ENCODE measurements at regions not wholly inside any gene's neighbourhood (a gene's known extent, or its start where the extent isn't known, plus 50 kb on each side); places are given as distances from the start of the nearest gene placed in this dataset.
A peak's percentile ranks its signal among the peaks of the same experiment; 100 is the strongest.

- no peak for DNase-seq (ENCODE audit: low read depth)
These were observed 1361.3 kb upstream of the CELF2 start for GRCh38 chr10:9656386-9656785.

DNA sequence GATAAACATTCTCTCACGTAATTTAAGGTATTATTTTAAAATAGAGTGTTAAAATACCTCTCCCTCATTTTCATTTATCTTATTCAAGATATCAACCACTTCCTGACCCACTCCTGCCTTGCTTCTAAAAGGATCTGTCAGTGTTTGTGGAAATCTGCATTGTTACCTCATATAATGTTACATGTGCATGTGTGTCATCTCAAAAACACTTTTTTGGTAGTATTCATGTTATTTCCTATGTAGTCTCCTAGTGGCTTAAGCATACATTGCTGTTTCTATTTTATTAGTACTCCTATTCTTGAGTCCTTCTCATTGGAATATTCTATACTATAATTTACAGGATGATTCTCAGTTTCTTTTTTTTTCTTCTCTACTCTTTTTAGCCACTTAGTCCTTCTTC lies 1360.7 kb upstream of the CELF2 start:
- no peak for DNase-seq (ENCODE audit: low read depth)

GRCh38 chr10:9657530-9657929 lies 1360.1 kb upstream of the CELF2 start:
- DNase-seq (ENCODE audit: low read depth) = no peak

DNA sequence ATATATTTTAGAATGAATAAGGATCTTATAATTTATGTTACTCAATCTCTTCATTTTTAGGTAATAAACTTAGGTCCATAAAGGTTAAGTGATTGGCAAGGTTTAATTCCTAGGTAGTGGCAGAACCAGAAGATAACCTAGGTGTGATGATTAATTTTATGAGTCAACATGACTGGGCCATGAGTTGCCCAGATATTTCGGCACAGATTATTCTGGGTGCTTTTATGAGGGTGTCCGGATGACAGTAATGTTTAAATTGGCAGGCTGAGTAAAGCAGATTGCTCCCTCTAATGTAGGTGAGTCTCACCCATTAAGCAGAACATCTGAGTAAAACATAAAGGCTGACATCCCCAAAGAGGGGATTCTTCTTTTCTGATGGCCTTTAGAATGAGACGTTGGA lies 1349.3 kb upstream of the CELF2 start:
- no peak for DNase-seq (ENCODE audit: low read depth)

DNA sequence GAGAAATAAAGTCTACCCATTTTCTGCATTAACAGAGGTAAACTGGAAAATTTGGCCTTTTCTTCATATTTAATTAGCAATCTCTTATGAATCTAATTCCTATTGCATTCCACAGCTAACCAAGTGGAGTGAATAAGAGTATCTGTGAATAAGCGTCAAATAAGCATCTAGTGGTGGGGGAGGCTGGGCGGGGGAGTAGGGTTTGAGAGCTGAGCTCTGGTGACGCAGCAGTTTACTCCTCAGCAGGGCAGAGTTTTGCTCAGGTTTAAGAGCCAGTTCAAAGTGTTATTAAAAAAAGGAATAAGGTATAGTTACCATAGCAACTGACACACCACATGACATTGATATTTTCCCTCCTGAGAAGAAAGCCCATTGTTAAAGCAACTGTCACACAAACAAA lies 1346.8 kb upstream of the CELF2 start:
- DNase-seq (ENCODE audit: low read depth) = no peak

GRCh38 chr10:9681655-9682054 lies 1336.0 kb upstream of the CELF2 start:
- no peak for DNase-seq (ENCODE audit: low read depth)

DNA sequence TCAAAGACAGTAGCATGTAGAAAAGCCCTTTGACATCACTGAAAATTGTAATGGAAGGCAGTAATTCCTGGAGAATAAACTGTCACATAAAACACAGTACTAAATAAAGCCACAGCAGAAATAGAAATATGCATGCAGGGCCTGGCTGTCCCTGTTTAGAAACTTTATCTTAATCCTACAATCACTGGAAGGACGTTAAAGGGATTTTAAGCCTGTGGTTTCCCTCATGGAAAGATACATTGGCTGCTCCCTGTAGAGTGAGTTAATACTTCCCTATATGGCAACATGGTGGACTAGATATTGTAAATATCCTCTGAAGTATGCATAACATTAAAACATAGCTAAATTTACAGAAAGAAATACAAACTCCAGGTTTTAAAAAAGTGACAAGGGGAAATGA lies 1334.9 kb upstream of the CELF2 start:
- DNase-seq (ENCODE audit: low read depth) = no peak

- no peak for DNase-seq (ENCODE audit: low read depth)
These were observed 1333.5 kb upstream of the CELF2 start for GRCh38 chr10:9684186-9684585.

- no peak for DNase-seq (ENCODE audit: low read depth)
These were observed 1332.1 kb upstream of the CELF2 start for GRCh38 chr10:9685596-9685995.

GRCh38 chr10:9688711-9689110 lies 1329.0 kb upstream of the CELF2 start:
- no peak for DNase-seq (ENCODE audit: low read depth)

DNA sequence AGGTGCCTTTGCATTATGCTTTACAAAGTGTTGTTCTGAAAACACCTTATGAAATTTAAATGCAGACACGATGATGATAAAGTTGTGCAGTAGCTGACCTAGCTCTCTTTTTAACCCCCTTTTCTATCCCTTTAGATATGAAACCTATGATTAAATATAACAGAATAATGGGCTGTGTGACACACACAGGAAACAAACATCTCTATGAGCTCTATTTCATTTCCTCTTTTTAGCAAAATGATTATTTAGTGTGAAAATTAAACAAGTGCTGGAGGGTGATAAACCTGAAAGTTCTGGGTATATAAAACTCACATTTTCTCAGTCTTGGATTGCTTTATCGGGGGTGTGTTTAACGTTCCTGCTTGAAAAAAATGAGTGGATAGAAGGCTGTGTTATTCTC lies 1310.5 kb upstream of the CELF2 start:
- DNase-seq (ENCODE audit: low read depth) = no peak

GRCh38 chr10:9709849-9710248 lies 1307.8 kb upstream of the CELF2 start:
- DNase-seq (ENCODE audit: low read depth) = peak; percentile 20

- no peak for DNase-seq (ENCODE audit: low read depth)
These were observed 1305.3 kb upstream of the CELF2 start for GRCh38 chr10:9712393-9712792.

- no peak for DNase-seq (ENCODE audit: low read depth)
These were observed 1298.4 kb upstream of the CELF2 start for GRCh38 chr10:9719246-9719645.

DNA sequence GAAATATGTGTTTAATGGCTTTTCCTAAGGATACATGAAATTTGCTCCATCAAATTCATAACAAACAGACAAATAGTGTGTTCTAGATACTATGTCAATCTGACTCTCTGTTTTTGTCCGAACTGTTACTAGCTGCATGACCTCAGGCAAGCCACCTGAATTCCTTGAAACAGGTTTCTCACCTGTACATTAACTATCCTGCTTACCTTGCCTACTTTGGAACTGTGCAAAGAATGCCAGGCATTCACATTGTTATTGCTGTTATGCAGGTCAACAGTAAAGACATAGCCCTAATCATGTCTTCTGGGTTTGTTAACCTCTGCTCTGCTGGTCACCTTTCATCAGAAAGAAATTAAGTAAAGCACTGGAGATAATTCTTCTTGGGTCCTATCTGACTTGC lies 1283.9 kb upstream of the CELF2 start:
- DNase-seq (ENCODE audit: low read depth) = no peak

GRCh38 chr10:9734218-9734617 lies 1283.5 kb upstream of the CELF2 start:
- no peak for DNase-seq (ENCODE audit: low read depth)

DNA sequence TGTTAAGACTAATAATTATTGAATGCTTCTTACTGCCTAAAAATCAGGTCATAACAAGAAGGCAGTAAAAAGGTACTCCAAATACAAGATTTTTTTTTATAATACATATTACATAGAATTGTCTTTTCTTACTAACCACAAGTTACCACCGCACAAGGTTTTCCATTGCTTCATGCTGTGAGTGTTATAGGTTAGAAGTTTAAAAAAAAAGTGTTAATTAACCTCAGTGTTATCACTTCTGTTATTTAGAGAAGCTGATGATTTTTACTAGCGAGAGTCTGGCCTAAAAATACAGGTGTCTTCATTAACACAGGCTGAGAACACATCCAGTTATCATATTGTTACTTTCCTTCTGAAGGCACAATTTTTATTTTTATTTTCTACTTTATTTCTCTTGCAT lies 1281.9 kb upstream of the CELF2 start:
- no peak for DNase-seq (ENCODE audit: low read depth)

DNA sequence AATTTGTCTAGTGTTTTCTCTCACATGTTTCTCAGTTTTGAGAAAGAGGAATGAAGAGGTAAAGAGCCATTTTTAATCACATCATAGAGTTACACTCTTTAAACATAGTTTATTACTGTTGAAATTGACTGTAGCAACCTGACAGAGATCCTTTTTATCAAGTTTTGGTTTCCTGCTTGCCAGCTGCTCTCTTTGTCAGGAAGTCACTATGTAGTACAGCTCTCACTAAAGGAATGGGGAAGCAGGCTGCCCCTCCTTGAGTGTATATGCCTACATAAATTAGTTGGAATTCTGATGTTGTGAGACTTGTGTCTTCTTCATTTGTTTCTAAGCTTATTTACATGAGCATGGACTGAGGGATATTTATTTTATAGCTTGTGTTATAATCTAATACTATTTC lies 1274.0 kb upstream of the CELF2 start:
- DNase-seq (ENCODE audit: low read depth) = no peak

DNA sequence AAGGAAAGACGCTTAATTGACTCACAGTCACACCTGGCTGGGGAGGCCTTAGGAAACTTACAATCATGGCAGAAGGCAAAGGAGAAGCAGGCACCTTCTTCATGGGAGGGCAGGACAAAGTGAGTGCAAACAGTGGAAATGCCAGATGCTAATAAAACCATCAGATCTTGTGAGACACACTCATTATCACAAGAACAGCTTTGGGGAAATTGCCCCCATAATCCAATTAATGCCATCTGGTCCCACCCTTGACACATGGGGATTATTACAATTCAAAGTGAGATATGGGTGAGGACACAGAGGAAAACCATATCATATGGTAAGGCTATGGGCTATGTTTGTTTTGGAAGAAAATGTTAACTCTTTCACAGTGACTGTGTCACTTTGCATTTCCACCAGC lies 1272.5 kb upstream of the CELF2 start:
- no peak for DNase-seq (ENCODE audit: low read depth)

- no peak for DNase-seq (ENCODE audit: low read depth)
These were observed 1260.5 kb upstream of the CELF2 start for GRCh38 chr10:9757176-9757575.

DNA sequence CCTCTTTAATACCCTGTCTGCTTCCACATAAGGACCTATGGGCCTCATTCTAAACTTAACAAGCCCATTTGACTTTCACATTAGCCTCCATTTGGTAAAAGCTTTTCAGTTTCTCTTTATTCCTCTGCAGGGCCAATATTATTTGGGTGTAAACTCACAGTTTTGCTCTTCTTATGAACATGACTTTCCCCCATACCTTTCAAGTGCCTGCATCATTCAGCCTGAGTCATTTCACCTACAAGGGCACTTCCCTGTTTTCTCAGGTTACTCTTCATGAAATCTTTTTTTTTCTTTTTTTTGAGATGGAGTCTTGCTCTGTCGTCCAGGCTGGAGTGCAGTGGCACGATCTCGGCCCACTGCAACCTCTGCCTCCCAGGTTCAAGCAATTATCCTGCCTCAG lies 1258.1 kb upstream of the CELF2 start:
- no peak for DNase-seq (ENCODE audit: low read depth)

- peak; percentile 32 for DNase-seq (ENCODE audit: low read depth)
These were observed 1254.6 kb upstream of the CELF2 start for GRCh38 chr10:9762966-9763656.

DNA sequence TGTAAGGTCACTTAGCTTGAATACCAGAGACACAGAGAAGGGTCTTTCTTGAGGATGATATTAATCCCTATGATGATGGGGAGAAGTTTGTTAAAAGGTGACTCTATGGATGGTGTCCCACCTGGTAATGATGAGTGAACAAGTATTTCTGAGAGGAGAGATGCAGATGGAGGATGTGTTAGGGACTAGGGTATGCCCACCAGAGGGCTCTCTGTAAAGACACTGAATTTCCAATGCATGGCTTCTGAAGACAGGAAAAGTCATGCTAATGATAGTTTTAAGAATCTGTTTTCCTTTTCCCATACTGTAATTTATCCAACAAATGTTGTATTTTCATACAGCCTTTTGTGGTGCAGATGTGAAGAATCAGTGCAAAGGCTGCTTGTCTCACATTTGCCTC lies 1250.9 kb upstream of the CELF2 start:
- no peak for DNase-seq (ENCODE audit: low read depth)

- peak; percentile 0 for DNase-seq (ENCODE audit: low read depth)
These were observed 1236.0 kb upstream of the CELF2 start for GRCh38 chr10:9781666-9782065.

DNA sequence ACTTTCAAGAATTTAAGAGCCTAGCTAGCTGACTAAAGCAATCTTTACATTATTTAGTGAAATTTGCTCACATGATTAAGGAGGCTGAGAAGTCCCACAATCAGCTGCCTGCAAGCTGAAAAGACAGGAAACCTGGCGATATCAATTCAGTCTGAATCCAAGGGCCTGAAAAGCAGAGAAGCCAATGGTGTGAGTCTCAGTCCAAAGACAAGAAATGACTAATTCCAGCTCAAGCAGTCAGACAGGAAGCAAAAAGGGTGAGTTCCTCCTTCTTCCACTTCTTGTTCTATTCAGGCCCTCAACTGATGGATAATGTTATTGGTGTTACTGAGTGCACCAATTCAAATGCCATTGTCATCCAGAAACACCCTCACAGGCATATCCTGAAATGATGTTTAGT lies 1231.6 kb upstream of the CELF2 start:
- peak; percentile 7 for DNase-seq (ENCODE audit: low read depth)

Data from ELR (cell line).